Gastrocnemius medialis (tissue), 4 donors: ENCODE measurements at regions not wholly inside any gene's neighbourhood (a gene's known extent, or its start where the extent isn't known, plus 50 kb on each side); places are given as distances from the start of the nearest gene placed in this dataset.

Source experiments
- CTCF ChIP-seq, 5 experiments: fragments of 450-650 bp in 3 of 5; fragments of 200-600 bp in 2 of 5; sonication (generic) in 2 of 5; IDR thresholded peaks in 4 of 5; conservative IDR thresholded peaks in 1 of 5; 1 replicate in 4 of 5; 2 replicates in 1 of 5; pipeline ENCODE4 v1.5.1; 2016 to 2019; ENCODE audit warnings: antibody characterized with exemption in 5 of 5, mild to moderate bottlenecking in 3 of 5, moderate library complexity in 3 of 5
- POLR2A ChIP-seq, 2 donors: fragments of 450-650 bp; IDR thresholded peaks; one replicate each; pipeline ENCODE4 v1.6.1; 2017; ENCODE audit warnings: antibody characterized with exemption in 2 of 2, mild to moderate bottlenecking in 2 of 2, moderate library complexity in 2 of 2

GRCh38 chr7:51569176-51569575 is 252.6 kb upstream of the COBL start:
- TF ChIP-seq CTCF (IDR thresholded peaks at IDR 0.05 in 4 of 5, conservative IDR thresholded peaks at IDR 0.05 in 1 of 5) (no peak), POLR2A (IDR thresholded peaks at IDR 0.05) (no peak)
